ENCODE measurements at regions not wholly inside any gene's neighbourhood (a gene's known extent, or its start where the extent isn't known, plus 50 kb on each side); places are given as distances from the start of the nearest gene placed in this dataset.
"Not testable (repeated sequence)": the region's sequence is repeated elsewhere in the genome, so short reads cannot be mapped to it uniquely, and the experiment has no call there.

- no peak for DNase-seq (ENCODE audit: low spot score)
These were observed 51.4 kb upstream of the S1PR1 start for GRCh38 chr1:101185421-101185820.

GRCh38 chr1:101183388-101183699 lies 53.5 kb upstream of the S1PR1 start:
- no peak for DNase-seq (ENCODE audit: low spot score)

GRCh38 chr1:101182627-101183387 lies 54.0 kb upstream of the S1PR1 start:
- DNase-seq (ENCODE audit: low spot score), result no peak

GRCh38 chr1:101181930-101182329 lies 54.9 kb upstream of the S1PR1 start:
- DNase-seq (ENCODE audit: low spot score), result no peak

GRCh38 chr1:101178688-101179491 lies 57.9 kb upstream of the S1PR1 start:
- DNase-seq (ENCODE audit: low spot score), result no peak

GRCh38 chr1:101178341-101178687 lies 58.5 kb upstream of the S1PR1 start:
- DNase-seq (ENCODE audit: low spot score), result no peak

- DNase-seq (ENCODE audit: low spot score), result no peak
These were observed 60.9 kb upstream of the S1PR1 start for GRCh38 chr1:101175886-101176285.

GRCh38 chr1:101175466-101175865 lies 61.4 kb upstream of the S1PR1 start:
- DNase-seq (ENCODE audit: low spot score), result no peak

GRCh38 chr1:101174722-101175121 lies 62.1 kb upstream of the S1PR1 start:
- no peak for DNase-seq (ENCODE audit: low spot score)

GRCh38 chr1:101174298-101174697 lies 62.5 kb upstream of the S1PR1 start:
- DNase-seq (ENCODE audit: low spot score), result not testable (repeated sequence)

GRCh38 chr1:101170506-101171050 lies 66.2 kb upstream of the S1PR1 start:
- DNase-seq (ENCODE audit: low spot score), result no peak

GRCh38 chr1:101167891-101168290 lies 68.9 kb upstream of the S1PR1 start:
- no peak for DNase-seq (ENCODE audit: low spot score)

GRCh38 chr1:101166583-101167120 lies 70.2 kb upstream of the S1PR1 start:
- no peak for DNase-seq (ENCODE audit: low spot score)

- DNase-seq (ENCODE audit: low spot score), result no peak
These were observed 70.9 kb upstream of the S1PR1 start for GRCh38 chr1:101165954-101166353.

GRCh38 chr1:101165532-101165931 lies 71.3 kb upstream of the S1PR1 start:
- no peak for DNase-seq (ENCODE audit: low spot score)

- DNase-seq (ENCODE audit: low spot score), result no peak
These were observed 72.0 kb upstream of the S1PR1 start for GRCh38 chr1:101164776-101165175.

GRCh38 chr1:101162736-101163735 lies 73.8 kb upstream of the S1PR1 start:
- no peak for DNase-seq (ENCODE audit: low spot score)

- no peak for DNase-seq (ENCODE audit: low spot score)
These were observed 74.5 kb upstream of the S1PR1 start for GRCh38 chr1:101162300-101162699.

- DNase-seq (ENCODE audit: low spot score), result no peak
These were observed 75.2 kb upstream of the S1PR1 start for GRCh38 chr1:101161619-101162018.

GRCh38 chr1:101158424-101158823 lies 78.4 kb upstream of the S1PR1 start:
- no peak for DNase-seq (ENCODE audit: low spot score)

- DNase-seq (ENCODE audit: low spot score), result no peak
These were observed 82.3 kb upstream of the S1PR1 start for GRCh38 chr1:101154547-101154946.
